ENCODE measurements at regions not wholly inside any gene's neighbourhood (a gene's known extent, or its start where the extent isn't known, plus 50 kb on each side); places are given as distances from the start of the nearest gene placed in this dataset.

DNA sequence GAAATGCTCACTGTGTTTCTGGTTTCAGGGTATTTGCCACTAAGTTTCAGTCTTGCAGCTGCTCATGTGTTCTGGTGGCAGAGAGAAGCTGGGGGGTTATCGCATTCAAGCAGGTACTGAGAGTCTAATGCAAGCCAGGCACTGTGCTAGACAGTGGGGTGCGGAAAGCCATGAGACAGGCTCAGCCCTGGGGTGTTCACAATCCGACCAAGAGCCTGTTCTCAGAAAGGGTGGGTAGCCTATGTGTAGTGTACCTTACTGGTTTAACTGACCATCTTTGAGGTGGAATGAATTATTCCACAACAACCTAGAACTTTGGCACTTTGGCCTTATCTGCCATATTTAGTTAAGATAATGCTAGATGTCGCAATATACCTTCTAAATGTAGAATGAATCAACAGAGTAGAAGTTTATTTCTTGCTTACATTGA lies 55.3 kb upstream of the ROR1 start:
- FAIRE-seq (no peak), DNase-seq (no peak)
- Histone ChIP-seq H3K27me3 (ENCODE audit: control insufficient read depth, insufficient read depth, low read length) (no peaks in the 10 kb centered on the region), H3K4me1 (ENCODE audit: control insufficient read depth in 2 of 3, insufficient read depth in 2 of 3, low read depth in 1 of 3, low read length in 3 of 3) (peaks cover 0 to 2% (median 0%) of the 10 kb centered on the region in 3 donors), H3K9me3 (ENCODE audit: control insufficient read depth in 2 of 3, insufficient read depth in 1 of 3, low read length in 3 of 3) (no peaks in the 10 kb centered on the region), H3K36me3 (ENCODE audit: control insufficient read depth in 2 of 3, insufficient read depth in 3 of 3, low read length in 3 of 3) (no peaks in the 10 kb centered on the region), H3K9ac (ENCODE audit: low read length in 3 of 3) (no peak overlapping the region), H3K27ac (ENCODE audit: low read depth in 2 of 2, low read length in 2 of 2) (no peak overlapping the region), H3K4me3 (ENCODE audit: low read length in 3 of 3) (no peak overlapping the region)
- TF ChIP-seq, protein P1, sequence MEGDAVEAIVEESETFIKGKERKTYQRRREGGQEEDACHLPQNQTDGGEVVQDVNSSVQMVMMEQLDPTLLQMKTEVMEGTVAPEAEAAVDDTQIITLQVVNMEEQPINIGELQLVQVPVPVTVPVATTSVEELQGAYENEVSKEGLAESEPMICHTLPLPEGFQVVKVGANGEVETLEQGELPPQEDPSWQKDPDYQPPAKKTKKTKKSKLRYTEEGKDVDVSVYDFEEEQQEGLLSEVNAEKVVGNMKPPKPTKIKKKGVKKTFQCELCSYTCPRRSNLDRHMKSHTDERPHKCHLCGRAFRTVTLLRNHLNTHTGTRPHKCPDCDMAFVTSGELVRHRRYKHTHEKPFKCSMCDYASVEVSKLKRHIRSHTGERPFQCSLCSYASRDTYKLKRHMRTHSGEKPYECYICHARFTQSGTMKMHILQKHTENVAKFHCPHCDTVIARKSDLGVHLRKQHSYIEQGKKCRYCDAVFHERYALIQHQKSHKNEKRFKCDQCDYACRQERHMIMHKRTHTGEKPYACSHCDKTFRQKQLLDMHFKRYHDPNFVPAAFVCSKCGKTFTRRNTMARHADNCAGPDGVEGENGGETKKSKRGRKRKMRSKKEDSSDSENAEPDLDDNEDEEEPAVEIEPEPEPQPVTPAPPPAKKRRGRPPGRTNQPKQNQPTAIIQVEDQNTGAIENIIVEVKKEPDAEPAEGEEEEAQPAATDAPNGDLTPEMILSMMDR (IDR thresholded peaks at IDR 0.05; ENCODE audit: borderline replicate concordance, extremely low read depth, insufficient read depth), result no peak
- intact Hi-C loops (cut with DNase I), result no loop called here

DNA sequence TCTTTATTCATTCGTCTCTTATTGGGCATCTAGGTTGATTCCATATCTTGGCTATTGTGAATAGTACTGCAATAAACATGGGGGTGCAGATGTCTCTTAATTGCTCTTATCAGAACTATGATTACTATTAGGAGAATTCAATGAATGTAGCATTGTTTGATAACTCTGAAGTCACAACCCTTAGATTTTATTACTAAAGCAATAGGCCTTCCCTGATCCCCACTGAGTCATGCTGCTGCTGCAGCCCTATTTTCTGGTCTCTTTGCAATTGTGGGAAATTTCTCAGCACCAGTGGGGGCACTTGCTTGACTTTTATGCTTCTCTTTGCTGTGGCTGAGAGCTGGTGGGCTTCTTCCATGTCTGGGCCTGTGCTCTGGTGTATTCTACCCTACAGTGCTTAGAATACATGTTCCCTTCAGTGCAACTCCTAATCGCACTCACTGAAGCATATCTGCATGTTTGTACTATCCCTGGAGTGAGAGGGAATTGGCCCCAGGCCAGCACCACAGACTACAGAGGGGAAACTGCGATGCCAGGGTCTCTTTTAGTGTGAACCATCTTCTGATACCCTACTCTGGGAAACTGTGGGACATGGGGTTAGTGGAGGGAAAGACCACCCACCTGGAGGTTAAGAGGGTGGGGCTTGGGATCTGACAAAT lies 52.2 kb upstream of the ROR1 start:
- Histone ChIP-seq H3K4me3 (ENCODE audit: low read length in 3 of 3) (no peak overlapping the region), H3K27me3 (ENCODE audit: control insufficient read depth, insufficient read depth, low read length) (no peaks in the 10 kb centered on the region), H3K36me3 (ENCODE audit: control insufficient read depth in 2 of 3, insufficient read depth in 3 of 3, low read length in 3 of 3) (no peaks in the 10 kb centered on the region), H3K4me1 (ENCODE audit: control insufficient read depth in 2 of 3, insufficient read depth in 2 of 3, low read depth in 1 of 3, low read length in 3 of 3) (peaks cover 0 to 2% (median 0%) of the 10 kb centered on the region in 3 donors), H3K9me3 (ENCODE audit: control insufficient read depth in 2 of 3, insufficient read depth in 1 of 3, low read length in 3 of 3) (no peaks in the 10 kb centered on the region), H3K27ac (ENCODE audit: low read depth in 2 of 2, low read length in 2 of 2) (no peak overlapping the region), H3K9ac (ENCODE audit: low read length in 3 of 3) (no peak overlapping the region)
- FAIRE-seq (no peak), DNase-seq (peak in 1 of 5 donors; percentile 65)
- TF ChIP-seq, protein P1 (IDR thresholded peaks at IDR 0.05; ENCODE audit: borderline replicate concordance, extremely low read depth, insufficient read depth), result no peak
- intact Hi-C loops (cut with DNase I), result no loop called here

DNA sequence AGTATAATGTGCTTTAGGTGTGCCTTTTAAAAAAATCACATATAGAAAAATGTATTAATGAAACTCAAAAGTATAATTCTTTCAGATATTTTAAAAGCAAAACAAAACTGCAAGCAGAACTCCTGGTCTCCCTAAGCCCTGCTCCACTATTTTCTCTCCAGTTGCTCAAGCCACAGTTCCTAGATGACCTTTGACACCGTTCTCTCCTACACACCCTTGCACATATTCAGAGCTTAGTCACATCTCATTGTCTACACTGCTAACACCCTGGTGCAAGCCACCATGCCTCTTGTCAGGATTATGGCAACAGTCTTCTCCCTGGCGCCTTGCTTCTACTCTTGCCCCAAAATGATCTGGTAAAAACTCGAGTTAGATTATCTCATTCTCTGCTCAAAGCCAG lies 50.2 kb upstream of the ROR1 start:
- FAIRE-seq, result no peak
- no peak overlapping the region for H3K4me3 ChIP-seq (ENCODE audit: low read length in 3 of 3)
- no peaks in the 10 kb centered on the region for H3K9me3 ChIP-seq (ENCODE audit: control insufficient read depth in 2 of 3, insufficient read depth in 1 of 3, low read length in 3 of 3)
- H3K9ac ChIP-seq (ENCODE audit: low read length in 3 of 3), result no peak overlapping the region
- DNase-seq, result no peak
- TF ChIP-seq, protein P1 (IDR thresholded peaks at IDR 0.05; ENCODE audit: borderline replicate concordance, extremely low read depth, insufficient read depth), result no peak
- H3K27ac ChIP-seq (ENCODE audit: low read depth in 2 of 2, low read length in 2 of 2), result no peak overlapping the region
- intact Hi-C loops (cut with DNase I), result no loop called here
- peaks cover 0 to 2% (median 0%) of the 10 kb centered on the region in 3 donors for H3K4me1 ChIP-seq (ENCODE audit: control insufficient read depth in 2 of 3, insufficient read depth in 2 of 3, low read depth in 1 of 3, low read length in 3 of 3)
- H3K36me3 ChIP-seq (ENCODE audit: control insufficient read depth in 2 of 3, insufficient read depth in 3 of 3, low read length in 3 of 3), result no peaks in the 10 kb centered on the region
- no peaks in the 10 kb centered on the region for H3K27me3 ChIP-seq (ENCODE audit: control insufficient read depth, insufficient read depth, low read length)
